WTC11 (cell line): ENCODE measurements at regions not wholly inside any gene's neighbourhood (a gene's known extent, or its start where the extent isn't known, plus 50 kb on each side); places are given as distances from the start of the nearest gene placed in this dataset.

ENCODE experiments used
- FOXJ3 ChIP-seq: sonication (generic); formaldehyde crosslinking; IDR thresholded peaks from 2 replicates; pipeline ENCODE4 v1.9.0; 2021; ENCODE audit warnings: missing genetic modification reagents, mild to moderate bottlenecking, borderline replicate concordance
- JUN ChIP-seq: sonication (generic); formaldehyde crosslinking; IDR thresholded peaks from 2 replicates; pipeline ENCODE4 v1.8.0; 2023; ENCODE audit warnings: mild to moderate bottlenecking, missing genetic modification reagents
- NFYB ChIP-seq: sonication (generic); formaldehyde crosslinking; conservative IDR thresholded peaks from 2 replicates; pipeline ENCODE4 v1.8.0; 2022; ENCODE audit warnings: low read depth, missing genetic modification reagents
- TF ChIP-seq, protein P1 (sequence below): fragments of 200-600 bp; IDR thresholded peaks from 2 replicates; pipeline ENCODE4 v1.8.0; 2022; ENCODE audit warnings: antibody characterized with exemption
- TF ChIP-seq, protein P2 (sequence below): sonication (generic); formaldehyde crosslinking; IDR thresholded peaks from 2 replicates; pipeline ENCODE4 v1.8.1; 2023; ENCODE audit warnings: mild to moderate bottlenecking, missing genetic modification reagents, moderate library complexity
- TF ChIP-seq, protein P3 (sequence below): sonication (generic); formaldehyde crosslinking; IDR thresholded peaks from 2 replicates; pipeline ENCODE4 v1.8.1; 2023; ENCODE audit warnings: mild to moderate bottlenecking, moderate library complexity, missing genetic modification reagents
- TF ChIP-seq, protein P4 (sequence below): sonication (generic); formaldehyde crosslinking; IDR thresholded peaks from 2 replicates; pipeline ENCODE4 v1.8.0; 2023; ENCODE audit warnings: missing genetic modification reagents

DNA sequence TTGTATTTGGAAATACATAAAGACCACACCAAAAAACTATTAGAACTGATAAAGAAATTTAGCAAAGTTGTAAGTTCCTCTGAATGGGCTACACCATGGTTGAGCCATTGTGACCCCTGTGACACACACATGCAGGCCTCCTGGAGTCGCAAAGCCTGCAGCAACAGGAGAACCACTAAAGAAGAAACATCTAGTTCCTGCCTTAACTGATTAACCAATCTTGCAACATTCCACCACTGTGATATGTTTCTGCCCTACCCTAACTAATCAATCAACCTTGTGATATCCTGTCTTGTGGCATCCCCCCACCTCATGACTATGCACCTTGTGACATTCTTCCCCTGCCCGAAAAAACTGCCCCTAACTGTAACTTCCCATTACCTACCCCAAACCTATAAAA, 401.8 kb downstream of the PRDM5 start:
- TF ChIP-seq, protein P1, sequence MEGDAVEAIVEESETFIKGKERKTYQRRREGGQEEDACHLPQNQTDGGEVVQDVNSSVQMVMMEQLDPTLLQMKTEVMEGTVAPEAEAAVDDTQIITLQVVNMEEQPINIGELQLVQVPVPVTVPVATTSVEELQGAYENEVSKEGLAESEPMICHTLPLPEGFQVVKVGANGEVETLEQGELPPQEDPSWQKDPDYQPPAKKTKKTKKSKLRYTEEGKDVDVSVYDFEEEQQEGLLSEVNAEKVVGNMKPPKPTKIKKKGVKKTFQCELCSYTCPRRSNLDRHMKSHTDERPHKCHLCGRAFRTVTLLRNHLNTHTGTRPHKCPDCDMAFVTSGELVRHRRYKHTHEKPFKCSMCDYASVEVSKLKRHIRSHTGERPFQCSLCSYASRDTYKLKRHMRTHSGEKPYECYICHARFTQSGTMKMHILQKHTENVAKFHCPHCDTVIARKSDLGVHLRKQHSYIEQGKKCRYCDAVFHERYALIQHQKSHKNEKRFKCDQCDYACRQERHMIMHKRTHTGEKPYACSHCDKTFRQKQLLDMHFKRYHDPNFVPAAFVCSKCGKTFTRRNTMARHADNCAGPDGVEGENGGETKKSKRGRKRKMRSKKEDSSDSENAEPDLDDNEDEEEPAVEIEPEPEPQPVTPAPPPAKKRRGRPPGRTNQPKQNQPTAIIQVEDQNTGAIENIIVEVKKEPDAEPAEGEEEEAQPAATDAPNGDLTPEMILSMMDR: no peak
- no peak for TF ChIP-seq JUN (CRISPR knock-in tag)
- no peak for TF ChIP-seq FOXJ3 (CRISPR knock-in tag)
- TF ChIP-seq, protein P2, sequence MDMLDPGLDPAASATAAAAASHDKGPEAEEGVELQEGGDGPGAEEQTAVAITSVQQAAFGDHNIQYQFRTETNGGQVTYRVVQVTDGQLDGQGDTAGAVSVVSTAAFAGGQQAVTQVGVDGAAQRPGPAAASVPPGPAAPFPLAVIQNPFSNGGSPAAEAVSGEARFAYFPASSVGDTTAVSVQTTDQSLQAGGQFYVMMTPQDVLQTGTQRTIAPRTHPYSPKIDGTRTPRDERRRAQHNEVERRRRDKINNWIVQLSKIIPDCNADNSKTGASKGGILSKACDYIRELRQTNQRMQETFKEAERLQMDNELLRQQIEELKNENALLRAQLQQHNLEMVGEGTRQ: no peak
- TF ChIP-seq NFYB: no peak
- TF ChIP-seq, protein P3, sequence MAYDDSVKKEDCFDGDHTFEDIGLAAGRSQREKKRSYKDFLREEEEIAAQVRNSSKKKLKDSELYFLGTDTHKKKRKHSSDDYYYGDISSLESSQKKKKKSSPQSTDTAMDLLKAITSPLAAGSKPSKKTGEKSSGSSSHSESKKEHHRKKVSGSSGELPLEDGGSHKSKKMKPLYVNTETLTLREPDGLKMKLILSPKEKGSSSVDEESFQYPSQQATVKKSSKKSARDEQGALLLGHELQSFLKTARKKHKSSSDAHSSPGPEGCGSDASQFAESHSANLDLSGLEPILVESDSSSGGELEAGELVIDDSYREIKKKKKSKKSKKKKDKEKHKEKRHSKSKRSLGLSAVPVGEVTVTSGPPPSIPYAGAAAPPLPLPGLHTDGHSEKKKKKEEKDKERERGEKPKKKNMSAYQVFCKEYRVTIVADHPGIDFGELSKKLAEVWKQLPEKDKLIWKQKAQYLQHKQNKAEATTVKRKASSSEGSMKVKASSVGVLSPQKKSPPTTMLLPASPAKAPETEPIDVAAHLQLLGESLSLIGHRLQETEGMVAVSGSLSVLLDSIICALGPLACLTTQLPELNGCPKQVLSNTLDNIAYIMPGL (CRISPR knock-in tag): no peak
- TF ChIP-seq, protein P4, sequence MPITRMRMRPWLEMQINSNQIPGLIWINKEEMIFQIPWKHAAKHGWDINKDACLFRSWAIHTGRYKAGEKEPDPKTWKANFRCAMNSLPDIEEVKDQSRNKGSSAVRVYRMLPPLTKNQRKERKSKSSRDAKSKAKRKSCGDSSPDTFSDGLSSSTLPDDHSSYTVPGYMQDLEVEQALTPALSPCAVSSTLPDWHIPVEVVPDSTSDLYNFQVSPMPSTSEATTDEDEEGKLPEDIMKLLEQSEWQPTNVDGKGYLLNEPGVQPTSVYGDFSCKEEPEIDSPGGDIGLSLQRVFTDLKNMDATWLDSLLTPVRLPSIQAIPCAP (CRISPR knock-in tag): no peak
